Astrocyte of the cerebellum (primary cell): ENCODE measurements at regions not wholly inside any gene's neighbourhood (a gene's known extent, or its start where the extent isn't known, plus 50 kb on each side); places are given as distances from the start of the nearest gene placed in this dataset.

Experiments
- DNase-seq: peaks from one replicate; pipeline ENCODE4 v3.0.0-alpha.2; 2011; ENCODE audit warnings: low read depth
- H3K4me3 ChIP-seq: 2 replicates; pipeline ENCODE4 v1.5.1; 2011; ENCODE audit warnings: mild to moderate bottlenecking, low read depth, low read length, moderate library complexity
- in situ Hi-C: cut with HindIII; loops from 2 replicates; pipeline ENCODE4 v1.10.0; 2017; ENCODE audit warnings: low sequenced_read_pairs
- TF ChIP-seq, protein P1 (sequence below): IDR thresholded peaks from 2 replicates; pipeline ENCODE4 v1.5.1; 2012; ENCODE audit warnings: low read length, low read depth, moderate library complexity, mild to moderate bottlenecking; ENCODE audit errors: missing control alignments

DNA sequence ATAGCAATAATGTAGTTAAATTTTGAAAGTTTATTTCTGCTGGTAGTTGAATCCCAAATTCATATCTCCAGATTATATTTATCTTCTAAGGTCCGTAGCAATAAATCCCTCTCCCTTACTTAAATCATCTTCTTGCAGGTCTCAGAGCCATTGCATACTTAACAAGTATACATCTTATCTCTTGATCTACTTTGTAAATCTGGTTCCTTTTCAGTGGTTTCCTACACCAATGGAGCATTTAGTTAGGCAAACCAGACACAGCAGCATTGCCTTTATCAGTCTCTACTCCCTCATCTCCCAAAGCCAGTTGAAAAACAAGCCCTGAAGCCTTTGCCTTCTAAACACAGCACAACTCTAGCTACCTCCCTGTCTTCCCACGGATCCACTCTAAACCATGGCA is 440.9 kb downstream of the CNTN6 start:
- no peak for DNase-seq
- in situ Hi-C loops = no loop called here
- no peak overlapping the region for H3K4me3 ChIP-seq
- TF ChIP-seq, protein P1, sequence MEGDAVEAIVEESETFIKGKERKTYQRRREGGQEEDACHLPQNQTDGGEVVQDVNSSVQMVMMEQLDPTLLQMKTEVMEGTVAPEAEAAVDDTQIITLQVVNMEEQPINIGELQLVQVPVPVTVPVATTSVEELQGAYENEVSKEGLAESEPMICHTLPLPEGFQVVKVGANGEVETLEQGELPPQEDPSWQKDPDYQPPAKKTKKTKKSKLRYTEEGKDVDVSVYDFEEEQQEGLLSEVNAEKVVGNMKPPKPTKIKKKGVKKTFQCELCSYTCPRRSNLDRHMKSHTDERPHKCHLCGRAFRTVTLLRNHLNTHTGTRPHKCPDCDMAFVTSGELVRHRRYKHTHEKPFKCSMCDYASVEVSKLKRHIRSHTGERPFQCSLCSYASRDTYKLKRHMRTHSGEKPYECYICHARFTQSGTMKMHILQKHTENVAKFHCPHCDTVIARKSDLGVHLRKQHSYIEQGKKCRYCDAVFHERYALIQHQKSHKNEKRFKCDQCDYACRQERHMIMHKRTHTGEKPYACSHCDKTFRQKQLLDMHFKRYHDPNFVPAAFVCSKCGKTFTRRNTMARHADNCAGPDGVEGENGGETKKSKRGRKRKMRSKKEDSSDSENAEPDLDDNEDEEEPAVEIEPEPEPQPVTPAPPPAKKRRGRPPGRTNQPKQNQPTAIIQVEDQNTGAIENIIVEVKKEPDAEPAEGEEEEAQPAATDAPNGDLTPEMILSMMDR = no peak

DNA sequence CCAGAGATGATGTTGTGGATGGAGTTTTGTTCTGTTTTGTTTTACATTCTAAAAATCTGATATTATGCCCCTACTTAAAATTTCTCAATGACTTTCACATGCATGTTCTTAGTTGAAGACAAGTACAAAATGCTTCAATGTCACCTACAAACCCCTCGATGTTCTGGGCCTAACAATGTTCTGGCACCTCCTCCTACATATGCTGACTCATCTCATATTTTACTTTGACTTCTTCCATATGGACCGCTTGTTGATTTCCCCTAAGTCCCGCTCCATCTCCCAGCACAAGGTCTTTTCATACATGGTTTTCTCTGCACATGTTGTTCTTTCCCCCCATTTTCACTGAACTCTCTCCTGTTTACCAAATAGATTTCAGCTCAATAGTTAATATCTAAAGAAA is 441.4 kb downstream of the CNTN6 start:
- in situ Hi-C loops = no loop called here
- DNase-seq = no peak
- TF ChIP-seq, protein P1 = no peak
- no peak overlapping the region for H3K4me3 ChIP-seq

DNA sequence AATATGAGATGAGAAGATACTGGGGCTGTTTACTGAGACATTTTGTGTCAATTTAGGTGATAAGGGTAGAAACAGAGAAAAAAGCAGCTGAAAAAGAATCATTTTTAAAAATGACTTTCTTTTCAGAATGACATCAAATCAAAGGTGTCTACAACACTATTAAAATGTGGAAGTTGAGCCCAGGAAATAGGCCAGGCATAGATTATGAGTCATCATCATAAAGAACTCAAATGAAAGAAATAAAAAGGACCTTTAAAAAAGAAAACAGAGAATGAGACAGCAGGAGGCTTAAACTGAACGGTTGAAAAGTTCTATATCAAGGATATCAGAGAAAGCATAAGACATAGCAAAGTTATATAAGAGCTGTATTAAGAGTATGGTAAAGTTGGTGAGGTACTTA is 442.5 kb downstream of the CNTN6 start:
- TF ChIP-seq, protein P1 = no peak
- in situ Hi-C loops = no loop called here
- no peak for DNase-seq
- H3K4me3 ChIP-seq = no peak overlapping the region

GRCh38 chr3:1540686-1541085 is 447.9 kb downstream of the CNTN6 start:
- in situ Hi-C loops = no loop called here
- no peak for DNase-seq
- no peak overlapping the region for H3K4me3 ChIP-seq
- TF ChIP-seq, protein P1 = no peak

GRCh38 chr3:1551741-1552140 is 458.9 kb downstream of the CNTN6 start:
- no peak for DNase-seq
- TF ChIP-seq, protein P1 = no peak
- in situ Hi-C loops = no loop called here
- no peak overlapping the region for H3K4me3 ChIP-seq

GRCh38 chr3:1552831-1553230 is 460.0 kb downstream of the CNTN6 start:
- no peak overlapping the region for H3K4me3 ChIP-seq
- TF ChIP-seq, protein P1 = no peak
- DNase-seq = no peak
- in situ Hi-C loops = no loop called here

DNA sequence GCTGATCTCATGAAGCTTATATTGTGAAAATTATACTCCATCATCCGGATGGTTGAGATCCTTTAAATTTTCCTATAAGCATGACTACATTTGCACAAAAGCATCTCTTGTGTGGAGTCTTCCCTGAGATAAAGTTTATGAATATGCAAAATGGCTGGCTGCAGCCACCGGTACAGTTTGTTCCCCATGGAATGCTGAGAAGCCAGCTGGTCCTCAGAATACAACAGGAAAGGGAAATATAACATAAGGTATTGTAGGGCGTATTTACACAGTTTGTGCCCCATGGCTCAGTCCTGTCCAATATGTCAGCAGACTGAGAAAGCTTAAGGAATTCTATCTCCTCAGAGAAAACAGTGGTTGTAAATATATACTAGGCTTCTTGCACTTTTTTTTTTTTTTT is 468.6 kb downstream of the CNTN6 start:
- DNase-seq = no peak
- H3K4me3 ChIP-seq = no peak overlapping the region
- in situ Hi-C loops = no loop called here
- TF ChIP-seq, protein P1 = no peak
